Stomach (tissue), 8 donors: ENCODE measurements at regions not wholly inside any gene's neighbourhood (a gene's known extent, or its start where the extent isn't known, plus 50 kb on each side); places are given as distances from the start of the nearest gene placed in this dataset.

ENCODE experiments used
- DNase-seq, 2 donors: peaks; one replicate each; pipeline versions ENCODE4 v3.0.0 to v3.0.0-alpha.2; 2013 to 2019
- H3K27ac ChIP-seq, 5 donors: fragments of 200-600 bp in 4 of 5; sonication (generic) in 4 of 5; one replicate each; pipeline ENCODE4 v1.5.1; 2013 to 2019; ENCODE audit warnings: mild to moderate bottlenecking in 1 of 5, moderate library complexity in 1 of 5
- H3K27me3 ChIP-seq, 3 donors: fragments of 200-600 bp; sonication (generic); one replicate each; pipeline ENCODE4 v1.5.1; 2017 to 2019; ENCODE audit warnings: mixed run types in 1 of 3
- H3K36me3 ChIP-seq, 4 donors: fragments of 200-600 bp; sonication (generic); 1 replicate in 3 of 4; 2 replicates in 1 of 4; pipeline ENCODE4 v1.5.1; 2016 to 2019
- H3K4me1 ChIP-seq, 4 donors: fragments of 200-600 bp; sonication (generic); one replicate each; pipeline ENCODE4 v1.5.1; 2016 to 2019
- H3K4me3 ChIP-seq, 4 donors: fragments of 200-600 bp; sonication (generic) in 3 of 4; one replicate each; pipeline ENCODE4 v1.5.1; 2016 to 2019; ENCODE audit warnings: mild to moderate bottlenecking in 1 of 4
- H3K9me3 ChIP-seq, 4 donors: fragments of 200-600 bp; sonication (generic); one replicate each; pipeline ENCODE4 v1.5.1; 2016 to 2019
- CTCF ChIP-seq, 7 experiments: fragments of 450-650 bp in 4 of 7; fragments of 200-600 bp in 3 of 7; sonication (generic) in 3 of 7; IDR thresholded peaks; one replicate each; pipeline ENCODE4 v1.5.1; 2016 to 2019; ENCODE audit warnings: antibody characterized with exemption in 7 of 7, control low read depth in 2 of 7, mild to moderate bottlenecking in 1 of 7
- EP300 ChIP-seq: sonication (generic); formaldehyde crosslinking; IDR thresholded peaks from one replicate; pipeline ENCODE4 v1.6.1; 2017; ENCODE audit warnings: antibody characterized with exemption
- POLR2A ChIP-seq, 4 donors: fragments of 450-650 bp; IDR thresholded peaks; one replicate each; pipeline ENCODE4 v1.6.1; 2016; ENCODE audit warnings: antibody characterized with exemption in 4 of 4, control low read depth in 2 of 4, mild to moderate bottlenecking in 1 of 4, moderate library complexity in 1 of 4
- POLR2AphosphoS5 ChIP-seq, 3 donors: sonication (generic); formaldehyde crosslinking; IDR thresholded peaks; one replicate each; pipeline ENCODE4 v1.6.1; 2016; ENCODE audit warnings: antibody characterized with exemption in 3 of 3
- WGBS, 5 donors: extraction: QIAGEN DNeasy Blood & Tissue Kit in 3 of 5; methylation state at CpG; one replicate each; pipeline versions ENCODE4 v1.1.5 to v1.1.7; 2013 to 2018; 5-methylcytosine and 5-hydroxymethylcytosine counted together
- intact Hi-C: fragments of 100-400 bp; cut with DNase I; formaldehyde crosslinking; loops from one replicate; pipeline ENCODE4 v1.15.1; 2023; ENCODE audit warnings: low total_unique reads
- donor health status: healthy with polysubstance abuse.
- donor health status: Bipolar disorder and iron deficiency.
- donor health status: healthy.

DNA sequence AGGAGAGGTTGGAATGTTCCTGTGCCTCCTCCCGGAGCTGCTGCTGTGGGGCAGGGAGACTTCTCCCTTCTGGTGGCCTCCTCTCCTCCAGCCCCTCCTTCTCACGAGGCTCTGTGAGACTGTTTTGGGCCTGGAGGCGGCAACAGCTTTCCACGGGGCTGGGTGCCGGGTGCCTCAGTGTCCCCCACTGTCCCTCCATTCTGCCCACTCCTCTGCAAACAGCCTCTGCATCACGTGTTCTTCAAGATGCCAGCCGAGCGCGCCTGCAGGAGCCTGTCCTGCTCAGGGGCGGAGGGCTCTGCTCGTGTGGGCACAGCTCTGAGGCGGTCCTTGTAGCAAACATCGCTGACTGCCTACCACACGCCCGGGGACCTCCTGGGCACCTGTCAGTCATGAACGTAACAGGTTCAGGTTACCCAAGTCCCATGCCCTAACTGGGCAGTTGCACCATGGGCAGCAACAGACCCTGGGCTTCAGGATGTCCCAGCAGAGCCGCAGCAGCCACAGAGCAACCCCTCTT is 70.8 kb downstream of the RRM2 start:
- H3K27ac ChIP-seq = no peak overlapping the region
- peaks cover 0 to 21% (median 13%) of the 10 kb centered on the region in 4 donors for H3K4me1 ChIP-seq
- DNase-seq = peak in 1 of 2 donors; percentile 23
- 78 to 93% (median 85%) methylated on average over 11 to 17 of the region's 17 CpGs for WGBS, 5 donors
- H3K27me3 ChIP-seq = no peaks in the 10 kb centered on the region
- intact Hi-C loops = no loop called here
- TF ChIP-seq POLR2A (IDR thresholded peaks at IDR 0.05) = no peak
- TF ChIP-seq EP300 = no peak
- no peak for TF ChIP-seq CTCF (IDR thresholded peaks at IDR 0.05)
- TF ChIP-seq POLR2AphosphoS5 (IDR thresholded peaks at IDR 0.05) = no peak
- no peaks in the 10 kb centered on the region for H3K36me3 ChIP-seq
- peaks cover 0 to 2% (median 0%) of the 10 kb centered on the region in 4 donors for H3K9me3 ChIP-seq
- H3K4me3 ChIP-seq = no peak overlapping the region

- peaks cover 0 to 21% (median 13%) of the 10 kb centered on the region in 4 donors for H3K4me1 ChIP-seq
- 77 to 85% (median 84%) methylated on average over 26 to 27 of the region's 27 CpGs for WGBS, 5 donors
- H3K36me3 ChIP-seq = no peaks in the 10 kb centered on the region
- peak in 1 of 2 donors; percentile 45 for DNase-seq
- H3K4me3 ChIP-seq = no peak overlapping the region
- TF ChIP-seq EP300 (no peak), CTCF (IDR thresholded peaks at IDR 0.05) (no peak), POLR2AphosphoS5 (IDR thresholded peaks at IDR 0.05) (no peak), POLR2A (IDR thresholded peaks at IDR 0.05) (no peak)
- intact Hi-C loops = no loop called here
- H3K27me3 ChIP-seq = no peaks in the 10 kb centered on the region
- H3K27ac ChIP-seq = no peak overlapping the region
- peaks cover 0 to 3% (median 0%) of the 10 kb centered on the region in 4 donors for H3K9me3 ChIP-seq
Observed at GRCh38 chr2:10193851-10194820, 71.6 kb downstream of the RRM2 start.

GRCh38 chr2:10195278-10196109 is 73.0 kb downstream of the RRM2 start:
- Histone ChIP-seq H3K27ac (no peak overlapping the region), H3K4me3 (no peak overlapping the region), H3K27me3 (no peaks in the 10 kb centered on the region), H3K36me3 (no peaks in the 10 kb centered on the region), H3K9me3 (peaks cover 0 to 3% (median 0%) of the 10 kb centered on the region in 4 donors), H3K4me1 (peaks cover 0 to 21% (median 13%) of the 10 kb centered on the region in 4 donors)
- TF ChIP-seq EP300 (no peak), POLR2A (IDR thresholded peaks at IDR 0.05) (no peak), CTCF (IDR thresholded peaks at IDR 0.05) (no peak), POLR2AphosphoS5 (IDR thresholded peaks at IDR 0.05) (no peak)
- DNase-seq = no peak
- 94 to 97% (median 96%) methylated on average over 23 to 27 of the region's 27 CpGs for WGBS, 5 donors
- intact Hi-C loops = no loop called here
